GM23248 (cell line): ENCODE measurements at regions not wholly inside any gene's neighbourhood (a gene's known extent, or its start where the extent isn't known, plus 50 kb on each side); places are given as distances from the start of the nearest gene placed in this dataset.

Source experiments
- DNase-seq: peaks from one replicate; pipeline ENCODE4 v3.0.0-alpha.2; 2015
- H2AFZ ChIP-seq: fragments of 200-600 bp; sonication (generic); 2 replicates; pipeline ENCODE4 v1.6.1; 2016; ENCODE audit warnings: antibody characterized with exemption
- H3F3A ChIP-seq: fragments of 200-600 bp; sonication (generic); 2 replicates; pipeline ENCODE4 v1.6.1; 2016; ENCODE audit warnings: mild to moderate bottlenecking, antibody characterized with exemption, mixed run types; ENCODE audit not compliant: insufficient read depth
- H3K27ac ChIP-seq: fragments of 200-600 bp; sonication (generic); 2 replicates; pipeline ENCODE4 v1.5.1; 2016; ENCODE audit warnings: mild to moderate bottlenecking
- H3K27me3 ChIP-seq: fragments of 200-600 bp; sonication (generic); replicated peaks from 2 replicates; pipeline ENCODE4 v1.6.1; 2016; ENCODE audit warnings: mild to moderate bottlenecking; ENCODE audit not compliant: insufficient read depth
- H3K36me3 ChIP-seq: fragments of 200-600 bp; sonication (generic); 2 replicates; pipeline ENCODE4 v1.6.1; 2016; ENCODE audit warnings: low read depth, mild to moderate bottlenecking
- H3K4me1 ChIP-seq: fragments of 200-600 bp; sonication (generic); 2 replicates; pipeline ENCODE4 v1.6.1; 2016; ENCODE audit warnings: mild to moderate bottlenecking; ENCODE audit not compliant: insufficient read depth
- H3K4me2 ChIP-seq: fragments of 200-600 bp; sonication (generic); one replicate; pipeline ENCODE4 v1.6.1; 2016; ENCODE audit warnings: mild to moderate bottlenecking; ENCODE audit not compliant: unreplicated experiment
- H3K4me3 ChIP-seq: fragments of 200-600 bp; sonication (generic); 2 replicates; pipeline ENCODE4 v1.5.1; 2016; ENCODE audit warnings: mild to moderate bottlenecking
- H3K79me2 ChIP-seq: fragments of 200-600 bp; sonication (generic); 2 replicates; pipeline ENCODE4 v1.6.1; 2016; ENCODE audit warnings: mild to moderate bottlenecking; ENCODE audit not compliant: insufficient read depth
- H3K9ac ChIP-seq: fragments of 200-600 bp; sonication (generic); 2 replicates; pipeline ENCODE4 v1.6.1; 2016; ENCODE audit warnings: mild to moderate bottlenecking
- H3K9me2 ChIP-seq: fragments of 200-600 bp; sonication (generic); 2 replicates; pipeline ENCODE4 v1.6.1; 2016; ENCODE audit warnings: mixed run types, mild to moderate bottlenecking, moderate library complexity; ENCODE audit not compliant: insufficient read depth
- H3K9me3 ChIP-seq: fragments of 200-600 bp; sonication (generic); one replicate; pipeline ENCODE4 v1.6.1; 2017; ENCODE audit warnings: low read depth
- H4K20me1 ChIP-seq: fragments of 200-600 bp; sonication (generic); 2 replicates; pipeline ENCODE4 v1.6.0; 2016; ENCODE audit not compliant: insufficient read depth
- EZH2 ChIP-seq: fragments of 200-600 bp; sonication (generic); IDR thresholded peaks from 2 replicates; pipeline ENCODE4 v1.6.1; 2018; ENCODE audit warnings: antibody characterized with exemption, mild to moderate bottlenecking; ENCODE audit not compliant: insufficient read depth, poor library complexity, severe bottlenecking
- EZH2phosphoT487 ChIP-seq: fragments of 200-600 bp; sonication (generic); IDR thresholded peaks from 2 replicates; pipeline ENCODE4 v1.6.1; 2018; ENCODE audit warnings: antibody characterized with exemption, moderate library complexity, mild to moderate bottlenecking, low read depth; ENCODE audit not compliant: insufficient read depth
- WGBS, 2 experiments: methylation state at CpG; one replicate each; pipeline ENCODE4 v1.1.6; 2015 to 2017; ENCODE audit warnings: low lambda C conversion rate in 2 of 2, low coverage in 1 of 2; ENCODE audit errors: missing lambda C conversion rate in 2 of 2; 5-methylcytosine and 5-hydroxymethylcytosine counted together
- in situ Hi-C: fragments of 300-500 bp; cut with MboI; formaldehyde crosslinking; loops from 2 replicates; pipeline ENCODE4 v1.15.0; 2020

- DNase-seq, result no peak
- in situ Hi-C loops, result no loop called here
- Histone ChIP-seq H3K4me1 (no peaks in the 10 kb centered on the region), H3K27me3 (no peaks in the 10 kb centered on the region), H3F3A (no peaks in the 10 kb centered on the region), H4K20me1 (no peaks in the 10 kb centered on the region), H3K79me2 (no peaks in the 10 kb centered on the region), H3K9ac (no peak overlapping the region), H3K9me2 (no peaks in the 10 kb centered on the region), H3K4me2 (no peak overlapping the region), H3K27ac (no peak overlapping the region), H3K36me3 (no peaks in the 10 kb centered on the region), H3K9me3 (peaks cover 2% of the 10 kb centered on the region), H3K4me3 (no peak overlapping the region), H2AFZ (no peak overlapping the region)
- 8 to 9% methylated on average over 2 of the region's 2 CpGs for WGBS, 2 experiments
- TF ChIP-seq EZH2phosphoT487 (no peak), EZH2 (no peak)
These were observed 1329.1 kb upstream of the SPRY2 start for GRCh38 chr13:81670048-81670447.

- no peak for DNase-seq
- Histone ChIP-seq H3K79me2 (no peaks in the 10 kb centered on the region), H3K27ac (no peak overlapping the region), H3K4me2 (no peak overlapping the region), H3K4me3 (no peak overlapping the region), H4K20me1 (no peaks in the 10 kb centered on the region), H3F3A (no peaks in the 10 kb centered on the region), H3K27me3 (no peaks in the 10 kb centered on the region), H3K36me3 (no peaks in the 10 kb centered on the region), H2AFZ (no peak overlapping the region), H3K9ac (no peak overlapping the region), H3K9me3 (no peaks in the 10 kb centered on the region), H3K9me2 (no peaks in the 10 kb centered on the region), H3K4me1 (no peaks in the 10 kb centered on the region)
- in situ Hi-C loops, result no loop called here
- WGBS, 2 experiments, result 8 to 20% methylated on average over 2 of the region's 2 CpGs
- TF ChIP-seq EZH2phosphoT487 (no peak), EZH2 (no peak)
These were observed 1323.9 kb upstream of the SPRY2 start for GRCh38 chr13:81664872-81665271.

GRCh38 chr13:81659984-81660383, 1319.1 kb upstream of the SPRY2 start:
- 0 to 8% methylated on average over 1 of the region's 1 CpG for WGBS, 2 experiments
- H4K20me1 ChIP-seq, result no peaks in the 10 kb centered on the region
- no peaks in the 10 kb centered on the region for H3K9me3 ChIP-seq
- no peak overlapping the region for H3K9ac ChIP-seq
- no peak overlapping the region for H3K27ac ChIP-seq
- in situ Hi-C loops, result no loop called here
- no peaks in the 10 kb centered on the region for H3K79me2 ChIP-seq
- H3K36me3 ChIP-seq, result no peaks in the 10 kb centered on the region
- H3K9me2 ChIP-seq, result no peaks in the 10 kb centered on the region
- no peaks in the 10 kb centered on the region for H3K27me3 ChIP-seq
- no peak overlapping the region for H2AFZ ChIP-seq
- no peak overlapping the region for H3K4me2 ChIP-seq
- no peak for DNase-seq
- H3K4me3 ChIP-seq, result no peak overlapping the region
- H3K4me1 ChIP-seq, result no peaks in the 10 kb centered on the region
- TF ChIP-seq EZH2, result no peak
- no peaks in the 10 kb centered on the region for H3F3A ChIP-seq

DNA sequence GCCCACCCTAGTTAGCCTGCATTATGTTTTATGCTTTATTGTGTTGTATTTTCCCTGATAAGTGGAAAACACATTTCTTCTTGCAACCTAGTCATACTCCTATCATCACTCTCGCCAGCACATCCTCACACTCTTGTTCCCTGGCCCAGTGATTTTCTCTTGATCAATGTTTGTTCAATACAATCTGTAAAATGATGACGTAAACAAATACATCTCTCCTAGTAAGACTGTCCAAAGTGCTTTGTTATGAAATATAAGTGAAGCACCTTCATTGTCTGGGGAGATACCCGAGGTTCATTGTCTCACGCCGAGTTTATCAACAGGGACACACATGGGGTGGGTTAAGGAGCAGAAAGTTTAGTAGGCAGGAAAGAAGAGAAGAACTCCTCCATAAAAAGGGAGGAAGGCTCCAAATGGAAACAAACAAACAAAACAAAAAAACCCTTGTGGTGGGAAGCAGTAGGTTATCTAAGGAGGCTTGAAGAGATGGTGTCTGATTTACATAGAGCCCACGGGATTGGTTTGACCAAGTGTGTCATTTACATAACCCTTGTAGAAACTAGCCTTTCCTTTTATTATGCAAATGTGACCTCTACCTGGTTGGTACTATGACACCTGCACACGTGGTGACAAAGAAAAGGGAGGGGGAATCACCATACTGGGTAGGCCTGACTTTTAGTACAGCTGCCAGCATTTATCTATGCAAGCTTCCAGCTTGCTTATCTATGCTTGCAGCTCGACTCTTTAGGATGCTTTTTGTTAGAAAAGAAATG, 1317.9 kb upstream of the SPRY2 start:
- Histone ChIP-seq H3K36me3 (no peaks in the 10 kb centered on the region), H3K4me1 (no peaks in the 10 kb centered on the region), H3F3A (no peaks in the 10 kb centered on the region), H3K27ac (no peak overlapping the region), H3K27me3 (no peaks in the 10 kb centered on the region), H3K9me3 (no peaks in the 10 kb centered on the region), H3K79me2 (no peaks in the 10 kb centered on the region), H3K9me2 (0 out of 2 replicates have a peak, but pooled peaks cover 3% of the 10 kb centered on the region), H3K4me2 (no peak overlapping the region), H4K20me1 (no peaks in the 10 kb centered on the region), H3K4me3 (no peak overlapping the region), H3K9ac (no peak overlapping the region), H2AFZ (no peak overlapping the region)
- no peak for TF ChIP-seq EZH2
- TF ChIP-seq EZH2phosphoT487, result no peak
- DNase-seq, result no peak
- in situ Hi-C loops, result no loop called here
- 10 to 12% methylated on average over 8 of the region's 8 CpGs for WGBS, 2 experiments
